ENCODE measurements at regions not wholly inside any gene's neighbourhood (a gene's known extent, or its start where the extent isn't known, plus 50 kb on each side); places are given as distances from the start of the nearest gene placed in this dataset.

GRCh38 chr12:59115526-59115925 lies 195.2 kb upstream of the LRIG3 start:
- no peak for TF ChIP-seq CTCF (IDR thresholded peaks at IDR 0.05)
- no peak for TF ChIP-seq POLR2A (IDR thresholded peaks at IDR 0.05)
- TF ChIP-seq EP300 (IDR thresholded peaks at IDR 0.05), result no peak
- TF ChIP-seq POLR2AphosphoS5 (IDR thresholded peaks at IDR 0.05), result no peak

Measured in stomach (tissue), 4 donors.